ENCODE measurements at regions not wholly inside any gene's neighbourhood (a gene's known extent, or its start where the extent isn't known, plus 50 kb on each side); places are given as distances from the start of the nearest gene placed in this dataset.

DNA sequence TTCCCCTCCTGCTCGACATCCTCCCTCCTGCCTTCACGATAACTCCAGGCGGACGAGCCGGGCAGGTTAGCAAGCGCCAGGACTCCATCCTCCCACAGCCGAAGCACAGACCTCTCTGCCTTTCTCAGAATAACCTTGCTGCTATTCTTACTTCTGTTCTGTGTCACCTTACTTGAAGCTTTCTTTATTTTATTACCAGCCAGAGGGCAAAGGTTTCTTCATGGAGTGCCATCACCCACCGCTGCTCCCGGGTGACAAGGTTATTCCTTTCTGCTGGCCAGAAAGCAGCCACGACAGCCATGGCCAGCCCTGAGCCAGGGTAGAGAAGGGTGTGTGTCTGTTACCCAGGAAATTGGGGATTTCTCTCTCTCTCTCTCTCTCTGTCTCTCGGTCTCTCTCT is 227.1 kb downstream of the ANAPC1 start:
- DNase-seq (ENCODE audit: extremely low read depth, low read depth), result no peak

DNA sequence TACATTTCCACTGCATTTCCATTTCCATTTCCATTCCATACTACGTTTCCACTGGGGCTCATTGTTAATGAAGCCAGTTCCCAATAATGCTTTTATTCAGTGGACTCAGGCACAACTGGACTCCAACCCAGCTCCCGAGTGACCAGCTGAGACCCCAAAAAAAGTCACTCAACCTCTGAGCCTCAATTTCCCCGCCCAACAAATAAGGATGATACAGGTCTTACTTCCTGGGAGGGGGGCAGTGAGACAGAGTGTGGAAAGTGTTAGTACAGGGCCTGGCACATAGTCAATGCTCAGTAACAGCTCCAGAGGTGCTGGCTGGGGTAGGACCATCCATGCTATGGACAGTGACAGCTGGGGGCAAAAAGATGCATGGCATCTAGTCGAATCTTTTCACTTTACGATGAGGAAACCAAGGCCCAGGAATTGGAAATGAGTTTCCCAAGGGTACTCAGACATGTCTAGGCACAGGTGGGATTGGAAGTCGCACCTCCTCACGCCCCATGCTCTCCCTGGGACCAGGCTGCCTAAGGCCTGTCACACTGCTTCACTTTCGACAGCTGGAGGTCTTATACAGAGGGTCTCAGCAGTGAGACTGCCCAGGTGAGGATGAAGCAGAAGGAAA is 226.5 kb downstream of the ANAPC1 start:
- no peak for DNase-seq (ENCODE audit: extremely low read depth, low read depth)

DNA sequence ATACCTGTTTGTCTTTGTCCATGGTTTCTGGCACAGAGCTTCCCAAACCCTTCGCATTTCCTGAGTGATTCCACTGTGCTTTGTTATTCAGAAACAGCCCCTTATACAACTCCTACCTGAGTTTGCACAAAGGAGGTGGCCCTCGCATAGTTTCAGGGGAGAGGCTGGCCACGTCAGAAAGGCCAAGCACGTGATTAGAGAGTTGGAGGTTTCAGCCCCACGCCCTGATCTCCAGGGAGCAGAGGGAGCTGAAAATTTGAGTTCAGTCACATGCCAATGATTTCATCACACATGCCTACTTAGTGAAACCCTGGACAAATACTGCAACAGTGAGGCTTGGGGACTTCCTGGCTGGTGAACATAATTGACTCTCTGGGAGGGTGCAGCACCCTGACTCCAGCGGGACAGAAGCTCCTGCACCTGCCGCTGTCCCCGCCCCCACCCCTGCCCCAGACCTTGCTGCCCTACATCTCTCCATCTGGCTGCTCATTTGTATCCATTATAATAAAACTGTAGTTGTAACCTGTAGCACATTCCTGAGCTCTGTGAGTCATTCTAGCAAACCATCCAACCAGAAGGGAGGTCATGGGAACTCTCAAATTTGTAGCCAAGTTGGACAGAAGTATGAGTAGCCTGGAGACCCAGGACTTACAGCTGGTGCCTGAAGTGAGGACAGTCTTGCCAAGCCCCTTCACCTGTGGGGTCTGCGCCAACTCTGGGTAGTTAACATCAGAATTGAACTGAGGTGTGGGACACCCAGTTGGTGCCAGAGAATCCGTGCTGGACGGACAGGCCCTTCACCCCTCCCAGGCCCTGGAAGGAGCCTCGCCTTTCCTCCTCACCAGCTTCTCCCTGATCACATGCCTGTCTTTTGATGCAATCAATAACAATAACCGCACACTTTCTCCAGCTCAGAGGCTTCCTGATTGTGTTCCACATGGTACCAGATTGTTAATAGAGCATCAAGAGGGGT is 224.3 kb downstream of the ANAPC1 start:
- DNase-seq (ENCODE audit: extremely low read depth, low read depth), result peak; percentile 70

DNA sequence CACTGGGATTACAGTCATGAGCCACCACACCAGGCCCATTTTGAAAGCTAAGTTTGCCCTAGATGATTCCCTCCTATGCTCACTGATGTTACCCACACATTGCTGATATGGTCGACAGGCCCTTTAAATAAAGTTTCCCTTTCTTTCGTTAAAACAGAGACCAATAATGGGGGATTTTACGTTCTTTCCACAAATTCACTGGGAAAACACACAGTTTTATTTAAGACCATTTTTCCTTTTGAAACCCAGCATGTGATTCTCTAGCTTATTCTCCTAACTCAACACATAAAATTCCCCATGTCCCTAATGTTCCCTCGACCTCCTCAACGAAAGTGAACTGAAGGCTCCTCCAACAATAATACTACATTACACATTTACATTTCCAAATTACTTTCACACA is 223.2 kb downstream of the ANAPC1 start:
- DNase-seq (ENCODE audit: extremely low read depth, low read depth), result no peak

DNA sequence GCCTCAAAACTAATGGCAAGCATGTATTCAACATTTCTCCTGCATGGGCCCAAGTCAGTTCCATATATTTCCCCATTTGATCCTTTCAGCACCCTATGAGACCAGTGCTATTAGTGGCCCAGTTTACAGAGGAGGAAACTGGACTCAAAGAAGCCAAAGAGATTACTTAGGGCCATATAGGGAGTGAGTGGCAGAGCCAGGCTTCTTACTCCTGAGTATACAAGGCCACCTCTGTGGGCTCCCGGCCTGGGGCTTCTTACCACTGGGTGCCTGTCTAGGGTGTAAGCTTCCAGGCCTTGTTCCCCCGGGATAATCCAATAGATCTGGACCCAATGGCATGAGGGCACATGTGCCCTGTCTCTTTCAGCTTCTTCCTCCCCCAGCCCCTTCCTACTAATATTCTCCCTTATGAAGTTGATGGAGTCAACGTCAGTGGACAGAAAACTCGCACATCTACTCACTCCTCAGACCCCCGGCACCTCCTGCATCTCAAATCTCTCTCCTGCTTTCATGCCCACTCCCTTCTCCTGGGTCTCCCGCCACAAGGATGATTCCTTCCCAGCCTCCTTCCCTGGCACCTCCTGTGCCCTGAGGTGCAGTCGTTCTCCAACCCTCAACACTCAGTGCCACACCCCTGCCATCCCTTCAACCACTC is 222.6 kb downstream of the ANAPC1 start:
- DNase-seq (ENCODE audit: extremely low read depth, low read depth), result no peak

DNA sequence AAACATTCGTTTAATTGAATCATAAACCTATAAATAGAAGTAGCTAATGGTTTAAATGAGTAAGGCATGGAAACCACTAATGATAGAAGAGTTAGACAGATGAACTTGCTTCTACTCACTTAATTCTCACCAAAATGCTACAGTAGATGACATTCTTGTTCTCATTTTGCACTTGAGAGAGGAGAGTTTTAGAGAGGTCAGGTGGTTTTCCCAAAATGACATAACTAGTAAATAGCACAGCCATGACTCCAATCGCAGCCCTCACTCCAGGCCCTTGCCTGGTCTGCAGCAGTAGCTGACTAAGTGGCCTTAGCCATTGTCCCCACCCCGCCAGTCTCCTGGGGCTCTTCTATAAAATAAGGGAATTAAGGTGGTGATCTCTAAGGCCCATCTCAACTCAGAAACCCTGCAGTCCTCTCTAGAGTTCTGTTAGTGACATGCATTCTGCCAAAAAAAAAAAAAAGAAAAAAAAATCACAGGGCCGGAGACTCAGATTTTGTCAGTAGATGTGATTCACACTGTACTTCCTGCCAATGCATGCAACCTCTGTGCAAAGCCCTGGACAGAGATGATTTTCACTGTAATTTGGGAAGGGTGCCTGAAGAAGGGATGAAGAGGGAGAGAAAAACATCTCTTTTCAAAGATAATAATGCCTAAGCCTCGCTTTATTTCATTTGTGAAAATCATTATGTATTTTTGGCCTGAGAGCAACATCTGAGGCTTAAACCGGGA is 221.8 kb downstream of the ANAPC1 start:
- no peak for DNase-seq (ENCODE audit: extremely low read depth, low read depth)

DNA sequence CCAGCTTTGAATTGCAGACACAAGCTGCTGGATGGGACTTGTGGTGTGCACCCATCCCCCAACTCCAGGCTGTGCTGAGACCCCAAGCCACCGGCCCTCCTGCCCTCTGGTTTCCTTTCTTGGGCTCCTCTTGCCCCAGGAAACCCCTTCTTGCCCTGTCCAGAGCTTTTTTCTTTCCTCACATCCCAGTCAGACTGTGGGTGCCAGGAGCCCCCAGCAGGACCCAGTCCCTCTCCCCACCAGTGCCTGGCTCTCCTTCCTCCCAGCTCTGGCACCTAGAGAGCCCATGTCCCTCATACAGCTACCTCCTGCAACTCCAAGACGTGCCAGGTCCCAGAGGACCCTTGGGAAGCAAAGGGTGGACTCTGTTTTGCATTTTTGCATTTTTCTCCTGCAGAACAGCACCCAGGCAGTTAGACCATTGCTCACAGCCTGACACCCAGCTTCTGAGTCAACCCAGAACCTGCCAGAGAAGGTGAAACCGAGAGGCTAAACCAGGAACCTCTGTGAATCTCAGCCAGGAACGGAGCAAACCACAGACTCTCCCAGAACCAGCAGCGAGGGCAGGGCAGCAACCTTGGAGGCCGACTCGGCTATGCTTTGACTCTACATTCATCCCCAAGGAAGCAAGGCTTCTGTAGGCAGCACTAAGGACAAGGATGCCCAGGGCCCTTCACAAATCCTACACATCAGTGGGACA is 221.1 kb downstream of the ANAPC1 start:
- no peak for DNase-seq (ENCODE audit: extremely low read depth, low read depth)

DNA sequence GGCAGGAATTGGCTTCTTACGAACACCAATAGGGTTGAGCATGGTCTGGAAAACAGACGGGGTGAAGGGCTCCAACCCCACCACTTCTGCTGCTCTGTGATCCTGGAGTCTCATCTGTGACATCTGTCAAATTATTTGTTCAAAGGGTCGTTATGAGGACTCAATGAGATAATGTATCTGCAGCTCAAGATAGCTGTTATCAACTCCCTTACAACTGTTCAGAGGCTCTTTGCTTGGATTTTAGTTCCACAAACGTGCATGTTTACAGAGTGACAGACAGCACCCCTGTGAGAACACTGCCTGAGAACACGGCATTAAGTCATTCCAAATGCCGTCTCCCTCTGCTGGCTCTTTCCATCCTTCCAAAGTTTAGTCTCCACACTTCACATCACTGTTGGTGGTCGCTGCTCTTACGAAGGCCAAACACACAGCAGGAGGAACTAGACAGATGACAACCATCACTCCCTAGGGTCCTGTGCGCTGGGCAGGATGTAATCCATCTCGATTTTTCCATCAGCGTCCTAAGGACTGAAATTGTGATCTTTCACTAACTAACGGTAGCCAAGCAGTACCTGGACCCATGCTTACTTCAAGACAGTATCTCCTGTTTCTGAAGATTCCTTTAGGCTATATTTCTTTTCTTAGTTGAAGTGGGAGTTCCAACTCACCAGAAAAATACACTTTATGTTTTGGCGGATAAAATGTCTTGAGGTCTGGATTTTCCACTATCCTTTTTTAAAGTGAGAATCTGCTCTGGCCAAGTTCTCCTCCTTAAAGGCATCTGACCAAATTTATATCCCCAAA is 220.3 kb downstream of the ANAPC1 start:
- DNase-seq (ENCODE audit: extremely low read depth, low read depth), result no peak

DNA sequence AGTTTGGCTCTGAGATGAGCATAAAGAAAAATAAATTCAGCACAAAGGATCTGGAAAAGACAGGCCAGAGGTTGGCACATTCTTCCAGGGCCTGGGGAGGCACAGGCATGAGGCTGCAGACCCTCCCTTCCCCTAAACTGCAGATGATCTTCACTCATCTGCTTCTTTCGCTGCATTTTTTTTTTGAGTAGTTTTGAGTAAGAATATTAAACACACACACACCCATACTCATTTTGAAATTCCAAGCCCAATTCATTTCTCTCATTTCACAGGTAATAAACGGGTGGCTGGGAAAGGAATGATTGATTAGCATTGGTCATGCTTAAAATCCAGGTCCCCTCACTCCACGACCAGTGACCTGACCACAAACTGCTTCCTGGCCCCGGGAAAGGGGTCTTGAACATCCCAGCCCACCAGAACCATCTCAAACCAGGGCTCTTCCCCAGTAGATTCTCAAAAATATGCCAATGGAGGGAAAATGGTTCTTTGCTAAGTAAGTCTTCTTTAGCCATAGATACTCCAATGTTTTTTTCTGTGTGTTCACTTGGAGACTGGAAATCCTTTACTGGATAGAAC is 219.6 kb downstream of the ANAPC1 start:
- DNase-seq (ENCODE audit: extremely low read depth, low read depth), result no peak

DNA sequence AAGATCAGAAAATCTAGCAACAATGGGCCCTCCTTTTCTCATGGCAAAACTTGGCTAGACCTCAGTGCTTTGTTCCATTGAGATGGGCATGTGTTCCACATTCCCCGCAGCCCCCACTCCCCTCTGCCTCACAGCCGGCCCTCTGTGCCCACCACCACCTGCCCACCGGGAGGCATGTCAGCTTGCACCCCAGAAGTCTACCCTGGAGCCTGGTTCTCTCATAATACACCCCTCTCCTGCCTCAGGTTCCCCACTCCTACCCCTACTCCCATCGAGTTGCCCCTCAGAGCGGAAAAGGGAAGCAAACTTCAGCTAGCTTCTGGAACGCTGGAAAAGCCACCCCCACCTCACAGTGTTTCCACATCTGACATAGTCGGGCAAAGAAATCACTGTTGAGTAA is 219.0 kb downstream of the ANAPC1 start:
- DNase-seq (ENCODE audit: extremely low read depth, low read depth), result no peak

DNA sequence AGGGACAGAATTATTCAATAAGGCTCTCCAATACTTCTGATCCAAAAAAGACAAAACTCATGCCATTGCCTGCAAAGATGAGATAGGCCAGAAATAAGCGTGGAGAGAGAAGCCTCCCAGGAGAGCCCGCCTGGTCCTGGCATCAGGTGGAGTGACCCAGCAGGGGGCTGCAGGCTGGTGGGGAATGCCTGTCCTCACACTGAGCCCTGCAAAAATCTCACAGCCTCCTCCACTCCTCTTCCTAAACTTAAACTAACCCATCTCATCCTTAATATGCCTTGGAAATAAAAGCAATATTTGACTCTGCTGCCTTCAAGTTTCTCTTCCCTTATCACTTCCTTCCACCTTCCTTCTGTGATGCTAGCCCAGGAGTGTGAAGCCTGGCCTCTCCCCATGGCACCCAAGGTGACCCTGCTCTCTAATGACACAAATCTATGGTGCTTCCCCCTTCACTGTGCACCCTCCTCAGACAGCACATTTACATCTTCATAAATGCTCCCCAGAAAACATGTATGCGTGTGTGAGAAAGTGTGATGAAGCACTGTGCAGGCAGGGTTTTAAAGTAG is 218.4 kb downstream of the ANAPC1 start:
- no peak for DNase-seq (ENCODE audit: extremely low read depth, low read depth)

DNA sequence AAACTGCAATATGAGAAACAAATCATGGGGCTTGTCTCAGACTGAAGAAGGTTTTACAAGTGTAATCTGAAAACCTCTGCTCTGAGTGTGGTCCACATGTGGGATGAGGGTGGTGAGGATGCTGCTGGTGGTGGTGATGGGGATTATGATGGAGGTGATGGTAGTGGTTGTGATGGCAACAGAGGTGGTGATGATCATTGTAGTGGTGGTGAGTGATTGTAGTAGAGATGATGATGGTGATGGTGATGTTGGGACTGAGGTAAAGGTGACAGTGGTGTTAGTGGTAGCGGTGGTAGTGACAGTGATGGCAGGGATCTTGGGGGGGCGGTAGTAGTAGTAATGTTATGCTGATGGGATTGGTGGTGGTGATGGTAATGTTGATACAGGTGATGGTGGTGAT is 217.8 kb downstream of the ANAPC1 start:
- no peak for DNase-seq (ENCODE audit: extremely low read depth, low read depth)

DNA sequence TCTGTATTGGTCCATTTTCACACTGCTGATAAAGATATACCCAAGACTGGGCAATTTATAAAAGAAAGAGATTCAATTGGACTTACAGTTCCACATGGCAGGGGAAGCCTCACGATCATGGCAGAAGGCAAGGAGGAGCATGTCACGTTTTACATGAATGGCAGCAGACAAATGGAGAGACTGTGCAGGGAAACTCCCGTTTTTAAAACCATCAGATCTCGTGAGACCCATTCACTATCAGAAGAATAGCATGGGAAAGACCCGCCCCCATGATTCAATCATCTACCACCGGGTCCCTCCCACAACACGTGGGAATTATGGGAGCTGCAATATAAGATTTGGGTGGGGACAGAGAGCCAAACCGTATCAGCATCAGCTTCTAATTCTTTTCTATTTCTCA is 217.0 kb downstream of the ANAPC1 start:
- DNase-seq (ENCODE audit: extremely low read depth, low read depth), result no peak

DNA sequence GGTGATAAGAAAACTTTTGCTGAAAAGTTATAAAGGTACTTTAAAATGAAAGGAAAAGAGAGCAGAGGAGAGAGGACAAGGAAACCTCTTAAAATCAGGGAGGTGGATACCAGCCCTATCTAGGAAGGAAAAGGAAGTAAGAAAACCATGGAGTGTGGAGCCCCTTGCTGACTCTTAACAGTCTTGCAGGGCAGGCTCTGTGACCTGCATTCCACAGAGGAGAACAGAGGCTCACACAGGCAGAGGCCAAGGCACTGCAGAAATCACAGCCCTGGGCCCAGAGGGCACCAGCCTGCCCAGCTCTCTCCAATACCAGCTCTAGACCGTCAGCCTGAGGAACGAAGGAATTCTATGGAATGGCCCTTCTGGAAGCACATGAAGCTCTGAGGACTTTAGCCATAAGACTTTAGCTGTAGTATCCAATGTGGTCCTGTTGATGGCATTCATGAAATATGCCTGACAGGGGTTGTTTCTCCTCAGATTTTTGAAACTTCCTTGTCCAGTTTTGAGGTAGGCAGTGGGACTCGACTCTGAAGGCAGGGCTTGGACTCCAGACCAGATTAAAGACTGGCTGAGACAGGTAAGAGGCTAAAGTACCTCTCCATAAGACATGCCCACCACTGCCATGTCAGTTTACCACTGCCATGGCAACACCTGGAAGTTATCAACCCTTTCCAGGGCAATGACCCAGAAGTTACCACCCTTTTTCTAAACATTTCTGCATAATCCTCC is 216.3 kb downstream of the ANAPC1 start:
- DNase-seq (ENCODE audit: extremely low read depth, low read depth), result peak; percentile 22

DNA sequence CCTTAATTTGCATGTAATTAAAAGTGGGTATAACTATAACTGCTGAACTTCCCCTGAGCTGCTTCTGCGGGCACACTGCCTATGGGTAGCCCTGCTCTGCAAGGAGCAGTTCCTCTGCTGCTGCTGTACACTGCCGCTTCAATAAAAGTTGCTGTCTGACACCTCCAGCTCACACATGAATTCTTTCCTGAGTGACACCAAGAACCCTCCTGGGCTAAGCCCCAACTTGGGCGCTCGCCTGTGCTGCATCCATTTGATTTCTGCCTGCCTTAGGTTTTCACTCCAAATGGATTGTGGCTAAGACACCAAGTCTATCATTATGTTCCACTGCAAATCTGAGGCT is 215.7 kb downstream of the ANAPC1 start:
- no peak for DNase-seq (ENCODE audit: extremely low read depth, low read depth)

DNA sequence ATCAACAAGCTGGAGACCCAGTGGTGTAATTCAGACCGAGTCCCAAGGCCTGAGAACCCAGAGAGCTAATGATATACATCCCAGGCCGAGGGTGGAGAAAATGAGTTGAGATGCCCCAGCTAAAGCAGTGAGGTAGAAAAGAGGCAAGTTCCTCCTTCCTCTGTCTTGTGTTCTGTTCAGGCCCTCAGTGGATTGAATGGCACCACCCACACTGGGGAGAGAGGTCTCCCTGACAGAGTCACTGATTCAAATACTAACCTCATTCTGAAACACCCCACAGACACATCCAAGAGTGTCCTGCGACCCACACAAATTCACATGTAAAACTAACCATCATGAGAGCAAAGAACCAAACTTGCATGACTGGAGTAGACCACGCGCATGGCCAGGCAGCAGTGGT is 215.3 kb downstream of the ANAPC1 start:
- no peak for DNase-seq (ENCODE audit: extremely low read depth, low read depth)

DNA sequence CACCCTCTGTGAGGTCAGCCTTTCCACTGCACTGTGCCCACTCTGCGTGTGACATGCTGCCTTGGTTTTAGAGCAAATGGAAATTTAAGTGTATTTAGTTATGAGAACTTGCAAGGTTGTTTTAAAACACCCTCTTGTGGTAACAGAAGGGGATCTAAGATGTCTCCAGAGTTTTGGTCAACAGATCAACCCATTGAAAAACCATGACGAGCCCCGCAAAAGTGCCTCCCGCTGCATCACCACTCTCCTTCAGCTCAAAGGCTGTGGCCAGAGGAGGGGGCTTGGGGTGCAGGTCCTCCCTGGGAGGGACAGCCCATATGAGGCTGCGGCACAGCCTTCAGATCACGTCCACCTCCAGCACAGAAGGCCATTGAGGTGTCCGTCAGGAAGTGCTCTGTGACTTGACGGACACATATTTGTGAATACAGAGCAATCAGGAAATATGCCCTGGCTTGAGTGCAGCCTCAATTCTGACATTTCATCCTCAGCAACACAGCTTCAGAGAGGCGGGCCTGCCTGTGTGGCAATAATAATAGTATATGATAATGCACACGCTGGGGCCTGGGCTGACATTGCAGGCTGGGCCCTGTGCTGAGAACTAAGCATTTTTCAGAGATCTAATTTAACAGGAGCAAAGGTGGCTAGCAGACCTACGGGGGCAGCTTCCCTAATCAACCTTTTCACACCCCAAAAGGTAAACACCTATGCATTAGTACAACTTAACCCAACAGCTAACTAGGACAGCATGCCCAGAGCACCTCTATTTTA is 213.9 kb downstream of the ANAPC1 start:
- no peak for DNase-seq (ENCODE audit: extremely low read depth, low read depth)

DNA sequence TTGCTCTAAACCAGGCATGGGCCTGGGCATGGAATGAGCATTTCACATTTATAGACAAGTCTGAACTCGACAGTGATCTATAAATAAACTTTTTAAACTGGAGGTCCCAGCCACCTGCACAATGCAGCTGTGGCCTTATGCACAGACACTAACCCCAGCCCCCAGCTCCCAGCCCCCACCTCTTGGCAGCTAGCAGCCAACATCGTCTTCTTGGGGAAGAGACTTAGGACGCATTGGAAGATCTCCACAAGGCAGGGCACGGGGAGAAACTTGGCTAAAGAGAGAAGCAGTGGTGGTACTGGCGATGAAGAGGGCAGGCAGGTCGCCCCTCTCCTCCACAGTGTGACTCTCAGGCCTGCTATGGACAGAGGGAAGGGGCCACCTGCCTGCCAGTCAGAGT is 213.2 kb downstream of the ANAPC1 start:
- DNase-seq (ENCODE audit: extremely low read depth, low read depth), result no peak
